Mesenchymal stem cell (in vitro differentiated cells and primary cell): ENCODE measurements at regions not wholly inside any gene's neighbourhood (a gene's known extent, or its start where the extent isn't known, plus 50 kb on each side); places are given as distances from the start of the nearest gene placed in this dataset.

Experiments used
- DNase-seq: peaks from one replicate; pipeline ENCODE4 v3.0.0-alpha.2; 2013
- H2AFZ ChIP-seq: one replicate; pipeline ENCODE4 v1.6.1; 2013; ENCODE audit warnings: low read depth, mild to moderate bottlenecking, control low read depth, inconsistent platforms, low read length, moderate library complexity
- H2AK5ac ChIP-seq: 2 replicates; pipeline ENCODE4 v1.6.1; 2013; ENCODE audit warnings: low read length, moderate library complexity, mild to moderate bottlenecking, inconsistent platforms; ENCODE audit not compliant: severe bottlenecking
- H2BK120ac ChIP-seq: one replicate; pipeline ENCODE4 v1.6.1; 2013; ENCODE audit warnings: low read depth, mild to moderate bottlenecking, inconsistent platforms, low read length, moderate library complexity
- H2BK12ac ChIP-seq, 2 experiments: one replicate each; pipeline ENCODE4 v1.6.1; 2013; ENCODE audit warnings: inconsistent platforms in 2 of 2, low read length in 2 of 2, mild to moderate bottlenecking in 2 of 2, moderate library complexity in 2 of 2, control low read depth in 1 of 2
- H2BK15ac ChIP-seq: one replicate; pipeline ENCODE4 v1.6.1; 2013; ENCODE audit warnings: mild to moderate bottlenecking, low read depth, inconsistent platforms; ENCODE audit not compliant: poor library complexity, severe bottlenecking
- H2BK5ac ChIP-seq: 2 replicates; pipeline ENCODE4 v1.6.1; 2013; ENCODE audit warnings: low read depth, mild to moderate bottlenecking, low read length, control low read depth, inconsistent platforms; ENCODE audit not compliant: poor library complexity, severe bottlenecking
- H3K14ac ChIP-seq, 2 experiments: one replicate each; pipeline ENCODE4 v1.6.1; 2013; ENCODE audit warnings: inconsistent platforms in 2 of 2, low read length in 2 of 2, control low read depth in 1 of 2, mild to moderate bottlenecking in 1 of 2, moderate library complexity in 1 of 2
- H3K18ac ChIP-seq, 2 experiments: one replicate each; pipeline ENCODE4 v1.6.1; 2013; ENCODE audit warnings: inconsistent platforms in 2 of 2, low read length in 2 of 2, control low read depth in 1 of 2, low read depth in 1 of 2, mild to moderate bottlenecking in 1 of 2
- H3K23ac ChIP-seq, 2 experiments: one replicate each; pipeline ENCODE4 v1.6.1; 2013; ENCODE audit warnings: inconsistent platforms in 2 of 2, low read length in 2 of 2, mild to moderate bottlenecking in 2 of 2, moderate library complexity in 2 of 2, control low read depth in 1 of 2
- H3K27ac ChIP-seq: 2 replicates; pipeline ENCODE4 v1.5.1; 2013; ENCODE audit warnings: mild to moderate bottlenecking, moderate library complexity, low read length, control low read depth, inconsistent platforms; ENCODE audit not compliant: poor library complexity, severe bottlenecking
- H3K27me3 ChIP-seq, 2 experiments: 2 replicates each; pipeline versions ENCODE4 v1.6.1 to v1.7.0; 2013; ENCODE audit warnings: low read length in 2 of 2, mild to moderate bottlenecking in 2 of 2, moderate library complexity in 2 of 2, control low read depth in 1 of 2, inconsistent platforms in 1 of 2; ENCODE audit not compliant: control insufficient read depth in 1 of 2, insufficient read depth in 1 of 2
- H3K36me3 ChIP-seq, 2 experiments: 2 replicates each; pipeline versions ENCODE4 v1.6.1 to v1.7.0; 2013; ENCODE audit warnings: low read length in 2 of 2, control low read depth in 1 of 2, inconsistent platforms in 1 of 2, low read depth in 1 of 2, mild to moderate bottlenecking in 1 of 2; ENCODE audit not compliant: insufficient read depth in 2 of 2, control insufficient read depth in 1 of 2
- H3K4ac ChIP-seq, 2 experiments: one replicate each; pipeline ENCODE4 v1.6.1; 2013; ENCODE audit warnings: inconsistent platforms in 2 of 2, low read length in 2 of 2, mild to moderate bottlenecking in 2 of 2, moderate library complexity in 2 of 2, control low read depth in 1 of 2, low read depth in 1 of 2
- H3K4me1 ChIP-seq: 2 replicates; pipeline ENCODE4 v1.6.1; 2013; ENCODE audit warnings: low read depth, low read length, control low read depth; ENCODE audit not compliant: control insufficient read depth, insufficient read depth
- H3K4me2 ChIP-seq: 2 replicates; pipeline ENCODE4 v1.6.1; 2013; ENCODE audit warnings: low read length, mild to moderate bottlenecking, inconsistent platforms; ENCODE audit not compliant: poor library complexity, severe bottlenecking
- H3K4me3 ChIP-seq, 2 experiments: 2 replicates each; pipeline versions ENCODE4 v1.5.1 to v1.7.0; 2013; ENCODE audit warnings: low read length in 2 of 2, mild to moderate bottlenecking in 2 of 2, control low read depth in 1 of 2, low read depth in 1 of 2; ENCODE audit not compliant: insufficient read depth in 1 of 2
- H3K79me1 ChIP-seq: replicated peaks from 2 replicates; pipeline ENCODE4 v1.6.1; 2013; ENCODE audit warnings: mild to moderate bottlenecking, control low read depth, low read length, inconsistent platforms; ENCODE audit not compliant: poor library complexity, severe bottlenecking
- H3K9ac ChIP-seq: 2 replicates; pipeline ENCODE4 v1.7.0; 2013; ENCODE audit warnings: mild to moderate bottlenecking, low read length, moderate library complexity
- H3K9me3 ChIP-seq: 2 replicates; pipeline ENCODE4 v1.7.0; 2013; ENCODE audit warnings: mild to moderate bottlenecking, low read length; ENCODE audit not compliant: control insufficient read depth
- H4K8ac ChIP-seq: one replicate; pipeline ENCODE4 v1.6.1; 2013; ENCODE audit warnings: inconsistent platforms, mild to moderate bottlenecking, low read length, moderate library complexity
- H4K91ac ChIP-seq: one replicate; pipeline ENCODE4 v1.6.1; 2013; ENCODE audit warnings: mild to moderate bottlenecking, low read length, inconsistent platforms
- WGBS: methylation state at CpG from one replicate; pipeline ENCODE4 v1.1.7; 2013; ENCODE audit warnings: mixed read lengths; 5-methylcytosine and 5-hydroxymethylcytosine counted together

DNA sequence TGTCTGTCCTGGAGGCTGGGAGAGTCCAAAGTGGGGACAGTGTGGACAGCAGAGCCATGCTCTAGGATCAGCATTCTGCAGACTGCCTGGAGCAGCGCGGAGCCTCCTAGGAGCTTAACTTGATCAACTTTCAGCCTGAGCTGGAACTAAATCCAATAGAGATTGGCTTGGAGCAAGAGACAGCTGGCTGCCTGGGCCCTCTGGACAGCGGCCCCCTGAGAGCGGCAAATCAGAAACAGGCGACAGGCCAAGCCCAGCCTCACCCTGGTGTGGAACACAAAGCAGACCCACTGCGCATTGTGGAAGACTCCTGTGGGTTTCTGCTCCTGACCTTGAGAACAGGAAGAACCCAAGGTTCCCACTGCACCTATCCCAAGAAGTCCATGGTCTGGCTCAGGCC lies 462.2 kb downstream of the TSHZ3 start:
- no peak overlapping the region for H2BK15ac ChIP-seq
- 94% methylated on average over 6 of the region's 6 CpGs for WGBS
- H4K8ac ChIP-seq = no peak overlapping the region
- H2BK5ac ChIP-seq = no peak overlapping the region
- H3K4me2 ChIP-seq = no peak overlapping the region
- H3K36me3 ChIP-seq = no peaks in the 10 kb centered on the region
- no peak overlapping the region for H4K91ac ChIP-seq
- no peak overlapping the region for H3K23ac ChIP-seq
- no peaks in the 10 kb centered on the region for H3K79me1 ChIP-seq
- H3K4ac ChIP-seq = no peak overlapping the region
- H2AK5ac ChIP-seq = no peak overlapping the region
- H3K27ac ChIP-seq = no peak overlapping the region
- H3K9me3 ChIP-seq = no peaks in the 10 kb centered on the region
- H2BK12ac ChIP-seq = no peak overlapping the region
- no peaks in the 10 kb centered on the region for H3K4me1 ChIP-seq
- H3K4me3 ChIP-seq = no peak overlapping the region
- H3K18ac ChIP-seq = no peak overlapping the region
- no peak for DNase-seq
- H3K9ac ChIP-seq = no peak overlapping the region
- H3K14ac ChIP-seq = no peak overlapping the region
- H3K27me3 ChIP-seq = peaks cover 0 to 19% of the 10 kb centered on the region in 2 experiments
- no peak overlapping the region for H2BK120ac ChIP-seq
- H2AFZ ChIP-seq = no peak overlapping the region

DNA sequence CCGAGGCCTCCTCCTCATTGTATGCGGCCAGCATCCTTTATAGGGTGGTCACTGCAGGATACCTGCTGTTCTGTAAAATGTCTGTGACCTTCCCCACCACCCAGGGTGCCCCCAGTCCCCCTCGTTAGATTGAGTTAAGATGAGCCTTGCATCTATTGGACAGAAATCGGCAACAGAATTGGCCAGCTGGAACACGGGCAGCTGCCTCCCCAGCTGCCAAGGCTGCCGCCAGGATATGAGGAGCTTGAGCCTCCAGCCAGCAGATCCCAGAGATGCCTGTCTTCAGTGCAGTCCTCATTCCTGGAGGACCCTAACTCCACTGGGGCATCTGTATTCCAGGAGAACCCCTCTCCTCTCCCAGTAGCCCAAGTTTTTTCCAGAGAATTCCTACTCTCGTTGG lies 463.0 kb downstream of the TSHZ3 start:
- Histone ChIP-seq H3K79me1 (no peaks in the 10 kb centered on the region), H3K9ac (no peak overlapping the region), H2AK5ac (no peak overlapping the region), H4K91ac (no peak overlapping the region), H2BK120ac (no peak overlapping the region), H3K36me3 (no peaks in the 10 kb centered on the region), H3K14ac (no peak overlapping the region), H3K27me3 (peaks cover 0 to 19% of the 10 kb centered on the region in 2 experiments), H3K23ac (no peak overlapping the region), H3K4me2 (no peak overlapping the region), H2BK15ac (no peak overlapping the region), H3K27ac (no peak overlapping the region), H4K8ac (no peak overlapping the region), H2AFZ (no peak overlapping the region), H2BK5ac (no peak overlapping the region), H3K4me1 (no peaks in the 10 kb centered on the region), H3K18ac (no peak overlapping the region), H3K4me3 (no peak overlapping the region), H2BK12ac (no peak overlapping the region), H3K9me3 (no peaks in the 10 kb centered on the region), H3K4ac (no peak overlapping the region)
- WGBS = 81% methylated on average over 6 of the region's 7 CpGs
- no peak for DNase-seq

DNA sequence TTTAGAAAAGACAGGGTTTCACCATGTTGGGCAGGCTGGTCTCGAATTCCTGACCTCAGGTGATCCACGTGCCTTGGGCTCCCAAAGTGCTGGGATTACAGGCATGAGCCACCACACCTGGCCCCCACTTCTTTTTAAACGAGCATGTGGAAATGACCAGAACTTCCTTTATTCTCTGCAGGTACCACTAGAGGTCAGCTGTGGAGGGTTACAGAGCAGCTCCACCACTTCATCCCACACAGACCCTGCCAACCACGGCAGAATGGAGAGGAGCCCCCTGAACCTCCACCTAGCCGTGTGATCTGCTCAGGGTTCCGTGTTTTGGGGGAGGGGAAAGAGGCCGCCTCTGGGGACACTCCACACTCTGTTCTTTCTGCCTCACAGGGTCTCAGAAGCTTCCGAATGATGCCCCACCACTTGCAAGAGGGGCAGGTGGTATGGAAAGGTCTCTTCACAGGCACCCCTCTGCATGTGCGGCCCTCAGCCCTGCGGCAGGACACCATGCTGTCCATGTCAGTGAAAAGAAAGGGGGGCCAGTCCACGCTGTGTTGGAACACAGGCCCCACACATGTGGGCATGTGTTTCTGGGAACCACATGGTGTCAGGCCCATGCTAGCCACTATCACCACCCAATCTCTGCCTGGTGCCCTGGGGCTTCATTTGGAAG lies 465.0 kb downstream of the TSHZ3 start:
- Histone ChIP-seq H3K14ac (no peak overlapping the region), H2AFZ (no peak overlapping the region), H4K91ac (no peak overlapping the region), H2BK5ac (no peak overlapping the region), H3K23ac (no peak overlapping the region), H3K36me3 (no peaks in the 10 kb centered on the region), H3K4me3 (no peak overlapping the region), H3K27ac (no peak overlapping the region), H4K8ac (no peak overlapping the region), H3K4me2 (no peak overlapping the region), H3K4ac (no peak overlapping the region), H3K9me3 (no peaks in the 10 kb centered on the region), H2BK12ac (no peak overlapping the region), H3K27me3 (peaks cover 0 to 15% of the 10 kb centered on the region in 2 experiments), H3K18ac (no peak overlapping the region), H3K4me1 (no peaks in the 10 kb centered on the region), H2BK15ac (no peak overlapping the region), H2BK120ac (no peak overlapping the region), H3K9ac (no peak overlapping the region), H2AK5ac (no peak overlapping the region), H3K79me1 (no peaks in the 10 kb centered on the region)
- 68% methylated on average over 10 of the region's 11 CpGs for WGBS
- no peak for DNase-seq

DNA sequence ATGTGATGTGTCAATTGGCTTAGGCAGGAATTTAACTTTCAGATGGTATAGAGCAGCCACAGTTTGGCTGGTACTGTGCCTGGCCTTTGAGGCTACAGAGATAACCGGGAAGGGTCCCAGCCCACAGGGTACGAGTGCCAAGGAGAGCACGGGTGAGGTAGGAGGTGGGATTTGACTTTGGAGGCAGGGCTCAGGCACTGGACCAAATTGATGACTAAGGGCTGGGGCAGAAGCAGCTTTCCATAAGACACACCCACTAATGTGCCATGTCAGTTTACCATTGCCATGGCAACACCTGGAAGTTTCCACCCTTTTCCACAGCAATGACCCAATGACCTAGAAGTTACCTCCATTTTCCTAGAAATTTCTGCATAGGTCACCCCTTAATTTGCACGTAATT lies 466.2 kb downstream of the TSHZ3 start:
- no peak overlapping the region for H2AFZ ChIP-seq
- H2BK15ac ChIP-seq = no peak overlapping the region
- H3K4me1 ChIP-seq = no peaks in the 10 kb centered on the region
- H2BK12ac ChIP-seq = no peak overlapping the region
- H3K14ac ChIP-seq = no peak overlapping the region
- no peak overlapping the region for H3K27ac ChIP-seq
- peaks cover 0 to 13% of the 10 kb centered on the region in 2 experiments for H3K27me3 ChIP-seq
- H3K36me3 ChIP-seq = no peaks in the 10 kb centered on the region
- no peak for DNase-seq
- H4K8ac ChIP-seq = no peak overlapping the region
- no peak overlapping the region for H4K91ac ChIP-seq
- no peak overlapping the region for H3K4me3 ChIP-seq
- H3K79me1 ChIP-seq = no peaks in the 10 kb centered on the region
- H2BK5ac ChIP-seq = no peak overlapping the region
- H3K4me2 ChIP-seq = no peak overlapping the region
- no peak overlapping the region for H3K23ac ChIP-seq
- H3K9ac ChIP-seq = no peak overlapping the region
- H3K9me3 ChIP-seq = no peaks in the 10 kb centered on the region
- 79% methylated on average over 2 of the region's 4 CpGs for WGBS
- no peak overlapping the region for H3K18ac ChIP-seq
- H2AK5ac ChIP-seq = no peak overlapping the region
- no peak overlapping the region for H2BK120ac ChIP-seq
- no peak overlapping the region for H3K4ac ChIP-seq
